Stimulated activated naive CD4-positive, alpha-beta T cell (primary cell): ENCODE measurements at regions not wholly inside any gene's neighbourhood (a gene's known extent, or its start where the extent isn't known, plus 50 kb on each side); places are given as distances from the start of the nearest gene placed in this dataset.
"Not testable (repeated sequence)": the region's sequence is repeated elsewhere in the genome, so short reads cannot be mapped to it uniquely, and the experiment has no call there.

Experiments used
- DNase-seq, 6 experiments: peaks; one replicate each; lab custom pipeline; 2025; lab: John Stamatoyannopoulos, UW

- no peak for DNase-seq
Measured at GRCh38 chr4:62531264-62531663, 1331.1 kb downstream of the ADGRL3 start.

DNA sequence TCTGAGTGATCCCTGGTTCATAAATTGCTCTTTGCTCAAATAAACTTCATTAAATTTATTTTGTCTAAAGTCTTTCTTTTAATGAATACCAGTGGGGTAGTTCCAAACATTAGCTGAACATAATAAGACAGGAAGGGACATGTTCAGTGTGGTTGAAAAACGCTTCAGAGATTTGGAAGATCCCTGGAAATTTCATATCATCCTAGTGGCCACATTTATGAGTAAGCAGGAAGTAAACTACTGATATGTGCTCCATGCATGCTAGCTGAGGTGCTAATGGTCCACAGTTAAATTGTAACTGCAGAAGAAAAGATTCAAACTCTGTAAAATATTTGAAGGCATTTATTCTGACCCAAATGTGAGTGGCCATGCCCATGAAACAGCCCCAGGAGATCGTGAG is 1328.7 kb downstream of the ADGRL3 start:
- no peak for DNase-seq

DNA sequence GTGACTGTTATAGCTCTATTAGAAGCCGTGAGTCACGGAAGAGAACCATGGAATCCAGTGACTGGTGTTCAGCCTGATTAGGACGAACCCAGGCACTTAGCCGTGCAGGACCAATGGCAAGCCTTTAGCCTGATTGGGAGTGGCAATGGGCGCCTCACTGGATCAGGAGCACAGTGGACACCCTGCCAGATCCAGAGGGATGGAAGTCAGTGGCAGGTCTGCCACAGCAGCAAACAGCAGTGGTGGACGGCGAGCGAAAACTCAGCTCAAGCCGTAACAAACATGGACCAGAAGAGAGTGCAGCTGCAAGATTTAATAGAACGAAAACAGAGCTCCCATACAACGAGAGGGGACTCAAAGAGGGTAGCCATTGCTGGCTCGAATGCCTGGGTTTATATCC is 1326.5 kb downstream of the ADGRL3 start:
- no peak for DNase-seq

GRCh38 chr4:62523256-62523655 is 1323.1 kb downstream of the ADGRL3 start:
- no peak for DNase-seq

GRCh38 chr4:62522273-62522672 is 1322.1 kb downstream of the ADGRL3 start:
- DNase-seq, result no peak

- DNase-seq, result no peak
Measured at GRCh38 chr4:62517716-62518115, 1317.6 kb downstream of the ADGRL3 start.

DNA sequence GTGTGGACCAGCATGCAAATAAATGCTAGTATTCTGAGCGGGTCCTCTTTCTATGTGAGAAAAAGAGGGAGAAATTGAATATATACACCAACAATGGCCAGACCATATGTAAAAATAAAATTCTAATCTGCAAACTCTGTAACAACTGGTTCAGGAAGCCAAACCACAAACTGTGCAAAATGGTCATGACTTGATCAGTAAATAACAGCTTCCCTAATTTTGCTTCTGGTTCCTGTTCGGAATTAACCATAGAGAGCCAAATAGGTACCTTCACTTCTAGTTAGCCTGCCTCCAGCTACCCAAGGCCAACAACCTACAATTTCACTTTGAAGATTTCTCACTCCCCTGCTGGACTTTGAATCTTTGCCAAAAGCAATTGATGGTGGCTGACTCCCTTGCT is 1313.2 kb downstream of the ADGRL3 start:
- DNase-seq, result no peak

DNA sequence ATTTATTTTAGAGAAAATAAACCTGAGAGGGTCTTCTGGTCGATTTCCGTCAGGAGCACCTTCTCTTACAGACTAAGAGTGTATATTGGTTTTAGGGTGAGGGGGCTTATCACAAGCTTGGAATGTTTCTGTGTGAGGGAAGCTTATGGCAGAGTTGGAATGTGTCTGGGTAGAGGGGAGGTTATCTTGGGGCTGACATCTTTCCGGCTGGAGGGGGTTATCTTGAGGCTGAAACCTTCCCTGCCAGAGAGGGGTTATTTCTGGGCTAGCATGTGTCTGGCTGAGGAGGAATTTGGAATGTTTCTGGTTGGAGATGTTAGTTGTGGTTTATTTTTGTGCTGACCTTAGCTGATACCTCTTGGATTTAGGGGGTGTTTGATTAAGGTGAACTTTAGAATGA is 1312.1 kb downstream of the ADGRL3 start:
- no peak for DNase-seq

- no peak for DNase-seq
Measured at GRCh38 chr4:62510228-62510627, 1310.1 kb downstream of the ADGRL3 start.

DNA sequence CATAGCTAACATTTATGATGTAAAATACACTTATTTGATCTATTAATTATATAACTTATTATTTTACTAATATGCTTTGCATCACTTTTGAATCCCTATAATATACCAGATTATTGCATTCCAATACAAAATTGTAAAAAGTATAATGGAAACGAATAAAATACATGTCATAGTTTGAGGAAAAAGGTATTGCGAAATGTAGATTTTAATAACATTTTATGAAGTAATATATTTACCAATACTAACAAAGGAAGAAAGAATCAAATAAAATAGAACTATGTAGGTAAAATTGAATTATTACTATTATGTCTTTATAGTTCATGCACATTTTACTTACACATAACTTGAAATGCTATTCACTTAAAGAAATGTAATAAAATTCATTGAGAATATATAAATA is 1300.2 kb downstream of the ADGRL3 start:
- DNase-seq, result no peak

GRCh38 chr4:62495032-62495431 is 1294.9 kb downstream of the ADGRL3 start:
- DNase-seq, result no peak

DNA sequence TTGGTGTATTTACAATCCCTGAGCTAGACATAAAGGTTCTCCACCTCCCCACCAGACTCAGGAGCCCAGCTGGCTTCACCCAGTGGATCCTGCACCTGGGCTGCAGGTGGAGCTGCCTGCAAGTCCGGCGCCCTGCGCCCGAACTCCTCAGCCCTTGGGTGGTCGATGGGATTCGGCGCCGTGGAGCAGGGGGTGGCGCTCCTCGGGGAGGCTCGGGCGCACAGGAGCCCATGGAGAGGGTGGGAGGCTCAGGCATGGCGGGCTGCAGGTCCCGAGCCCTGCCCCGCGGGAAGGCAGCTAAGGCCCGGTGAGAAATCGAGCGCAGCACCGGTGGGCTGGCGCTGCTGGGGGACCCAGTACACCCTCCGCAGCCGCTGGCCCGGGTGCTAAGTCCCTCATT is 1291.6 kb downstream of the ADGRL3 start:
- not testable (repeated sequence) for DNase-seq

DNA sequence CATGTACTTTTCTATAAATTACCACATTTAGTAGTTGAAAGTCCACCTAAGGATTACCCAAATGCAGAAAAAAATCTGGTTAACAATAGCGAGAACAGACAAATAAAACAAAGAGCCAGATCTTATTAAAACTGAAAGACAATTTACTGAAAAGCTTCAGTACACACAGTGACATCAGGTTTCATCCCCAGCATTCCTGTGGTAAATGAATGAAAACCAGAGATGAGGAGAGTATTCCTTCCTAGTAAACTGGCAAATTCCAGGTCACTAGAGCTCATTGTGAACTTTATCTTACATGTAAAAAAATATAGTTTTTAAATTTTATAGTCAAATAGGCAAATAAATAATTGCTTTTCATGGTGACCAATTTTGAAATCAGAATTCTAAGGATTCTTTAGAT is 1290.5 kb downstream of the ADGRL3 start:
- DNase-seq, result no peak

DNA sequence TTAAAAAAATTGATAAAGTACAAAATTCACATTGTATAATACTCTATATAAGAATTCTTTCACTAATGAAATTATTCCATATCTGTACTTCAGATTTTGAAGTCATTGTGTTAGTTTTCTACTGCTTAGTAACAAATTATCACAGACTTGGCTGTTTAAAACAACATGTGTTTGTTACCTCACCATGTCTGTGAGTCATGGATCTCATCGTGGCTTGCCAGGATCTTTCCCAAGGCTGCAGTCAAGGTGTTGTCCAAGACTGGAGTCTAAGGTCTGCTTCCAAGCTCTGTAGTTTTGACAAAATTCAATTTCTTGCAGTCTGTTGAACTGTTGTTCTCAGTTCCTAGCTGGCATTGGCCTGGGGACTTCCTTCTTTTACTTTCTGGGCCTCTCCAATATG is 1286.9 kb downstream of the ADGRL3 start:
- no peak for DNase-seq

GRCh38 chr4:62484357-62484756 is 1284.2 kb downstream of the ADGRL3 start:
- no peak for DNase-seq

DNA sequence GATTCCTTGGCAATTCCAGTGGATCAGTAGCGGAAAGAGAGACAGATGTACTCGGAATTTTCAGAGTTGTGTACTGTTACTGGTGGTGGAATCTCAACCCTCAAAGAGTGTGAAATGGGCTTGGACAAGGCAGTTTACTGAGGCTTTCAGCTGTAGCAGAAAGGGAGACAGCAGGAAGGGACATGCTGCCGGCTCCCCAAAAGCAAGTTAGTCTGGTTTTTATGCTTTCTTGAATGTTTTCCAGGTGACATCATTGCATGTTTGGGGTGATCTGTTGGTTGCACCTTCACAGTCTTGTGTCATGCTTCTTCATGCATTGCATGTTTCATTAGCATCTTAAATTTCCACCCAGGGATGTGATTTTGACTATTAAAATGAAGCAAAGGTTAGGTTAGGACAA is 1282.2 kb downstream of the ADGRL3 start:
- no peak for DNase-seq

- DNase-seq, result no peak
Measured at GRCh38 chr4:62475596-62475995, 1275.5 kb downstream of the ADGRL3 start.

- DNase-seq, result no peak
Measured at GRCh38 chr4:62474802-62475201, 1274.7 kb downstream of the ADGRL3 start.

DNA sequence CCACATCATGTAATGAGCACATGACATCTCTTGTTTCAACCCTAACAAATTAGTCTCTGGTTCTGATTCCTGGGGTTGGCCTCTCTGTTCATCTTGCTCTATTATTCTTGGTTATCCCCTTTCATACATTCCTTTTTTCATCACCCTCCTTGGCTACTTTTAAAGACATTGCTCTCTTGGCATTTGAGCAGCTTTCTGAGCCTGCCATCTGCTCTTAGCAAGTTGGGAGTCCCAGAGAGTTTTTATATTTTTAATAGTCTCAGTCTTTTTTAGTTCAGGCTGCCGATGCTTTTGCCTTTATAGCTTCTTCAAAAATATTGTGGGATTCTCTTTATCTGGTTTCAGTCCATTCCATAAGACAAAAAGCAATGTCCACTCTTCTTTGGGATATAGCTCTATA is 1270.9 kb downstream of the ADGRL3 start:
- DNase-seq, result no peak

GRCh38 chr4:62470421-62470983 is 1270.4 kb downstream of the ADGRL3 start:
- no peak for DNase-seq

DNA sequence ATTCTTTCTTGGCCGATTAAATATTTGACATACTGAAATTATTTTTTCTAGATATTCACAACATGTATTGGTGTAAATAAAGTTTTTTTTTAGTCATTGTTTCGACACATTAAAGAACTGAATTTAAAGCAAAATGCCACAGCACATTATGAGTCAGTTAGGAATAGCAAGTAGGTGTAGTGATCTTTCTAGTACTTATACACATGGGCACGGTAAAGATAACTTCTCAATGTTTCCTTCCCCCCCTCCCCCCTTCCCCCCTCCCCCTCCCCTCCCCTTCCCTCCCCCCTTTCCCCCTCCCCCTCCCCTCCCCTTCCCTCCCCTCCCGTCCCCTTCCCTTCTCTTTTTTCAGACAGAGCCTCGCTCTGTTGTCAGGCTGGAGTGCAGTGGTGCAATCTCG is 1269.9 kb downstream of the ADGRL3 start:
- DNase-seq, result no peak

GRCh38 chr4:62461961-62462360 is 1261.8 kb downstream of the ADGRL3 start:
- DNase-seq, result no peak

GRCh38 chr4:62460329-62460728 is 1260.2 kb downstream of the ADGRL3 start:
- no peak for DNase-seq

DNA sequence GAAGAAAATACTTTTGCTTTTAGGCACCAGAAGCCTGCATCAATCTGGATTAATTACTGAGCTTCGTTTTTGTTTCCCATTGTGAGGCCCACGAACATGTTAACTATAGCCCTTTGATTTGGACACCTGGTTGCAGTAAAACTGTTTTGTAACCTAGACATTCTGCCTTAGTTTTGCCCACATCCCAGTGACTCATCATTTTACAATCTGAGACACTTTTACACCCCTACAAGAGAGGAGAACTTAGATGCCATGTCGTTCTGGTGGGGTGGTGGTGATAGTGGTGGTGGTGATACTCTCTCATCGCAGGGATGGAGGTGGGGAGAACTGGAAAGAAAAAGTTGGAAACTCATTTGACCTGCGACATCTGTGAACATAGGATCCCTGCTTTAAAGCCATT is 1257.2 kb downstream of the ADGRL3 start:
- DNase-seq, result no peak

DNA sequence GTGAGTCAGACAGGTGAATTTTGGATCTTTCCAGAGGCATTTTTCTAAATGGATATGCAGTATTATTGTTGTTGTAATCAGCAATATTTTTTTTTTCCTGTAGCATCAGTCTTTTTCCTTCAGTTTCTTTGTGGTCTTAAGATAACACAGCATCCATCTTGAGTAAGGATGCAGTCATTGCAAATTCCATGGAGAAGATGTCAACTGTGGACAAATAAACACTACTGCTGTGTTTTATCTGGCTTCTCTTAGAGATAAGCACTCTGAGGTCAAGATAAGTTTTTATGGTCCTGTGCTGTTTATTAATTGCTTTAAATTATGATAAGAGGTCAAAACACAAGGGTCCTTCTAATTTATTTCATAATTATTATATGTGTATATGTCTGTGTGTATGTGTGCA is 1255.7 kb downstream of the ADGRL3 start:
- DNase-seq, result no peak
